ENCODE measurements at regions not wholly inside any gene's neighbourhood (a gene's known extent, or its start where the extent isn't known, plus 50 kb on each side); places are given as distances from the start of the nearest gene placed in this dataset.

GRCh38 chr15:70266412-70267121 lies 168.8 kb upstream of the TLE3 start:
- no peak overlapping the region for H3K4me3 ChIP-seq
- no peaks in the 10 kb centered on the region for H3K27me3 ChIP-seq
- DNase-seq = peak; percentile 82 to 88 (median 86)
- no peaks in the 10 kb centered on the region for H3K36me3 ChIP-seq
- H3K27ac ChIP-seq = no peak overlapping the region
- H3K9me3 ChIP-seq = no peaks in the 10 kb centered on the region
- WGBS, 3 donors = 14 to 23% (median 16%) methylated on average over 24 of the region's 24 CpGs
- intact Hi-C loops (cut with DNase I) = loop anchor here in 1 of 4 donors (10.0 kb wide), 1 partner anchor 202 kb away; no protein-coding TSS in a partner anchor
- TF ChIP-seq CTCF (IDR thresholded peaks at IDR 0.05) = no peak
- no peak for TF ChIP-seq POLR2A (IDR thresholded peaks at IDR 0.05)
- no peak for TF ChIP-seq EP300 (IDR thresholded peaks at IDR 0.05)
- H3K4me1 ChIP-seq (ENCODE audit: insufficient read depth) = peaks cover 16% of the 10 kb centered on the region

GRCh38 chr15:70265986-70266385 lies 168.3 kb upstream of the TLE3 start:
- TF ChIP-seq CTCF (IDR thresholded peaks at IDR 0.05) (no peak), EP300 (IDR thresholded peaks at IDR 0.05) (no peak), POLR2A (IDR thresholded peaks at IDR 0.05) (no peak)
- no peaks in the 10 kb centered on the region for H3K36me3 ChIP-seq
- no peaks in the 10 kb centered on the region for H3K27me3 ChIP-seq
- 76 to 79% (median 77%) methylated on average over 8 of the region's 8 CpGs for WGBS, 3 donors
- peaks cover 16% of the 10 kb centered on the region for H3K4me1 ChIP-seq (ENCODE audit: insufficient read depth)
- no peak for DNase-seq
- no peak overlapping the region for H3K27ac ChIP-seq
- H3K9me3 ChIP-seq = no peaks in the 10 kb centered on the region
- intact Hi-C loops (cut with DNase I) = loop anchor here in 1 of 4 donors (10.0 kb wide), 1 partner anchor 201 kb away; no protein-coding TSS in a partner anchor
- no peak overlapping the region for H3K4me3 ChIP-seq

GRCh38 chr15:70265466-70265978 lies 167.8 kb upstream of the TLE3 start:
- 90 to 95% (median 92%) methylated on average over 9 of the region's 9 CpGs for WGBS, 3 donors
- Histone ChIP-seq H3K9me3 (no peaks in the 10 kb centered on the region), H3K4me3 (no peak overlapping the region), H3K4me1 (ENCODE audit: insufficient read depth) (peaks cover 16% of the 10 kb centered on the region), H3K27ac (no peak overlapping the region), H3K27me3 (no peaks in the 10 kb centered on the region), H3K36me3 (no peaks in the 10 kb centered on the region)
- intact Hi-C loops (cut with DNase I) = loop anchor here in 1 of 4 donors (10.0 kb wide), 1 partner anchor 201 kb away; no protein-coding TSS in a partner anchor
- TF ChIP-seq POLR2A (IDR thresholded peaks at IDR 0.05) (no peak), CTCF (IDR thresholded peaks at IDR 0.05) (no peak), EP300 (IDR thresholded peaks at IDR 0.05) (no peak)
- peak in 1 of 5 donors; percentile 41 for DNase-seq

- Histone ChIP-seq H3K4me3 (no peak overlapping the region), H3K36me3 (no peaks in the 10 kb centered on the region), H3K9me3 (no peaks in the 10 kb centered on the region), H3K27me3 (no peaks in the 10 kb centered on the region), H3K27ac (no peak overlapping the region), H3K4me1 (ENCODE audit: insufficient read depth) (peaks cover 16% of the 10 kb centered on the region)
- intact Hi-C loops (cut with DNase I) = loop anchor here in 1 of 4 donors (10.0 kb wide), 1 partner anchor 200 kb away; no protein-coding TSS in a partner anchor
- peak in 3 of 5 donors; percentile 47 to 56 (median 56) for DNase-seq
- TF ChIP-seq POLR2A (IDR thresholded peaks at IDR 0.05) = no peak
- no peak for TF ChIP-seq CTCF (IDR thresholded peaks at IDR 0.05)
- TF ChIP-seq EP300 (IDR thresholded peaks at IDR 0.05) = no peak
- 74 to 79% (median 79%) methylated on average over 8 of the region's 8 CpGs for WGBS, 3 donors
These were observed 167.2 kb upstream of the TLE3 start for GRCh38 chr15:70264738-70265465.
